ENCODE measurements at regions not wholly inside any gene's neighbourhood (a gene's known extent, or its start where the extent isn't known, plus 50 kb on each side); places are given as distances from the start of the nearest gene placed in this dataset.

DNA sequence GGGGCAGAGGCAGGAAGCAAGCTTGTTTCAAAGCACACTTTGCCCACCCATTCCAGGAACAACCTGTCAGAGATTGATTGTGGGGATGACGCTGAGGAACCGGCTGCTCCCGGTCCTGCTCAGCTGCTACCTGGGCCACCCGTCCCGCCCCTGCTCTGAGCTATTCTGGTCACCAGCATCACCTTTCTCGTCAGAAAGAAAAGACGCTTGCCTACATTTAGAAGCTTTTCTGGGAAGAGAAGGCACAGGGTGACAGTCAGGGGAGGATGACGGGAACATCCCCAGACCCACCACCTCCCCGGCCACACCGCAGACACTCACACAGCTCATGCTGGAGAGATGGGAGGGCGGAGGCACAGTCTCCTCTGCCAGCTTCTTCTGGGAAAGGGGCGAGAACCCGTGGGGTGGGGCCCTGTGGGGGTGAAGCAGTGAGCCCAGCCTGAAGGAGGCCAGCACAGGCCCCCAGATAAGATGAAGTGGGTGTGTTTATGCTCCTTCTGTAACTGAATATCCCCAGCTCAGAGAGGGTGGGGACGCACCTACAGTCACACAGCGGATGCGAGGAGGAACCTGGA, 81.8 kb downstream of the CPZ start:
- TF ChIP-seq, protein P1, sequence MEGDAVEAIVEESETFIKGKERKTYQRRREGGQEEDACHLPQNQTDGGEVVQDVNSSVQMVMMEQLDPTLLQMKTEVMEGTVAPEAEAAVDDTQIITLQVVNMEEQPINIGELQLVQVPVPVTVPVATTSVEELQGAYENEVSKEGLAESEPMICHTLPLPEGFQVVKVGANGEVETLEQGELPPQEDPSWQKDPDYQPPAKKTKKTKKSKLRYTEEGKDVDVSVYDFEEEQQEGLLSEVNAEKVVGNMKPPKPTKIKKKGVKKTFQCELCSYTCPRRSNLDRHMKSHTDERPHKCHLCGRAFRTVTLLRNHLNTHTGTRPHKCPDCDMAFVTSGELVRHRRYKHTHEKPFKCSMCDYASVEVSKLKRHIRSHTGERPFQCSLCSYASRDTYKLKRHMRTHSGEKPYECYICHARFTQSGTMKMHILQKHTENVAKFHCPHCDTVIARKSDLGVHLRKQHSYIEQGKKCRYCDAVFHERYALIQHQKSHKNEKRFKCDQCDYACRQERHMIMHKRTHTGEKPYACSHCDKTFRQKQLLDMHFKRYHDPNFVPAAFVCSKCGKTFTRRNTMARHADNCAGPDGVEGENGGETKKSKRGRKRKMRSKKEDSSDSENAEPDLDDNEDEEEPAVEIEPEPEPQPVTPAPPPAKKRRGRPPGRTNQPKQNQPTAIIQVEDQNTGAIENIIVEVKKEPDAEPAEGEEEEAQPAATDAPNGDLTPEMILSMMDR (optimal IDR thresholded peaks at IDR 0.05 in 1 of 3, IDR thresholded peaks at IDR 0.05 in 1 of 3, conservative IDR thresholded peaks at IDR 0.05 in 1 of 3; ENCODE audit: extremely low read depth in 1 of 3, insufficient read depth in 2 of 3, low read length in 3 of 3), result no peak
- TF ChIP-seq EZH2 (IDR thresholded peaks at IDR 0.05; ENCODE audit: low read length), result no peak
